ENCODE measurements at regions not wholly inside any gene's neighbourhood (a gene's known extent, or its start where the extent isn't known, plus 50 kb on each side); places are given as distances from the start of the nearest gene placed in this dataset.

DNA sequence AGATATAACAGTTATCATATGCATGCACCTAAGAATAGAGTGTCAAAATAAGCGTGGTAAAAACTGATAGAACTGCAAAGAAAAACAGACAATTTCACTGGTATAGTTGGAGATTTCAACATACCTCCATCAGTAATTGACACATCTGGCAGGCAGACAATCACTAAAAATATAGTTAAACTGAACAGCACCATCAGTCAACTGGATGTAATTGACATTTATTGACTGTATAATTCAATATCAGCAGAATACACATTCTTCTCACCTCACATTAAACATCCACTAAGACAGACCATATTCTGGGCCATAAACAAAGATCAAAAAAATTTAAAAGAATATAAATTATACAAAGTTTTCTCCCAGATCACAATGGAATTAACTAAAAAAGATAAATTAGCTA is 378.5 kb upstream of the RGPD4 start:
- no peaks in the 10 kb centered on the region for H3K9me1 ChIP-seq (ENCODE audit: control insufficient read depth, insufficient read depth, low read length)
- H3K27me3 ChIP-seq (ENCODE audit: control insufficient read depth in 2 of 2, insufficient read depth in 2 of 2, low read length in 2 of 2), result no peaks in the 10 kb centered on the region
- FAIRE-seq (no peak), ATAC-seq (no peak), DNase-seq (ENCODE audit: extremely low read depth in 1 of 4, low spot score in 3 of 4) (no peak)
- no peak overlapping the region for H3K9ac ChIP-seq (ENCODE audit: insufficient read depth in 1 of 2, low read depth in 2 of 2, low read length in 2 of 2)
- in situ Hi-C loops (cut with MboI), result no loop called here
- H3K27ac ChIP-seq (ENCODE audit: extremely low read depth, low read depth, low read length), result no peak overlapping the region
- no peaks in the 10 kb centered on the region for H4K20me1 ChIP-seq (replicated peaks; ENCODE audit: control insufficient read depth, insufficient read depth, low read length)
- BruUV-seq (replicated peaks), result no TSS peak
- CTCF ChIA-PET (ENCODE audit: low intra/inter-chr PET ratio), result no interaction called here
- TF ChIP-seq KAT2B (IDR thresholded peaks at IDR 0.05; ENCODE audit: low read depth, low read length) (no peak), TCF7 (IDR thresholded peaks at IDR 0.05; ENCODE audit: borderline replicate concordance) (no peak), ZBTB8A (IDR thresholded peaks at IDR 0.05; ENCODE audit: partially characterized antibody) (no peak), SNRNP70 (optimal IDR thresholded peaks at IDR 0.05; ENCODE audit: low read depth, low read length) (no peak), USF2 (CRISPR knock-in tag; IDR thresholded peaks at IDR 0.05) (no peak), FIP1L1 (IDR thresholded peaks at IDR 0.05; ENCODE audit: low read depth, low read length, poor library complexity, severe bottlenecking) (no peak), PPARD (CRISPR knock-in tag; IDR thresholded peaks at IDR 0.05) (no peak), ZNF696 (CRISPR knock-in tag; conservative IDR thresholded peaks at IDR 0.05) (no peak)
- TF ChIP-seq, protein P1, sequence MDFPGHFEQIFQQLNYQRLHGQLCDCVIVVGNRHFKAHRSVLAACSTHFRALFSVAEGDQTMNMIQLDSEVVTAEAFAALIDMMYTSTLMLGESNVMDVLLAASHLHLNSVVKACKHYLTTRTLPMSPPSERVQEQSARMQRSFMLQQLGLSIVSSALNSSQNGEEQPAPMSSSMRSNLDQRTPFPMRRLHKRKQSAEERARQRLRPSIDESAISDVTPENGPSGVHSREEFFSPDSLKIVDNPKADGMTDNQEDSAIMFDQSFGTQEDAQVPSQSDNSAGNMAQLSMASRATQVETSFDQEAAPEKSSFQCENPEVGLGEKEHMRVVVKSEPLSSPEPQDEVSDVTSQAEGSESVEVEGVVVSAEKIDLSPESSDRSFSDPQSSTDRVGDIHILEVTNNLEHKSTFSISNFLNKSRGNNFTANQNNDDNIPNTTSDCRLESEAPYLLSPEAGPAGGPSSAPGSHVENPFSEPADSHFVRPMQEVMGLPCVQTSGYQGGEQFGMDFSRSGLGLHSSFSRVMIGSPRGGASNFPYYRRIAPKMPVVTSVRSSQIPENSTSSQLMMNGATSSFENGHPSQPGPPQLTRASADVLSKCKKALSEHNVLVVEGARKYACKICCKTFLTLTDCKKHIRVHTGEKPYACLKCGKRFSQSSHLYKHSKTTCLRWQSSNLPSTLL (IDR thresholded peaks at IDR 0.05), result no peak
- no peaks in the 10 kb centered on the region for H3K79me2 ChIP-seq (ENCODE audit: control insufficient read depth, insufficient read depth, low read length)
- no peaks in the 10 kb centered on the region for H3K9me3 ChIP-seq (replicated peaks; ENCODE audit: control insufficient read depth, insufficient read depth, low read depth, low read length)
- no peaks in the 10 kb centered on the region for H3K36me3 ChIP-seq (ENCODE audit: control insufficient read depth, insufficient read depth, low read length)
- POLR2A ChIA-PET, result no interaction called here
- intact Hi-C loops (cut with micrococcal nuclease), result no loop called here
- H3K4me1 ChIP-seq (replicated peaks in 1 of 2; ENCODE audit: control insufficient read depth in 2 of 2, insufficient read depth in 2 of 2, low read length in 2 of 2), result no peaks in the 10 kb centered on the region
- H3K4me2 ChIP-seq (ENCODE audit: insufficient read depth, low read length), result no peak overlapping the region
- 0% methylated on average over 1 of the region's 1 CpG for WGBS (ENCODE audit: insufficient coverage, low coverage, missing lambda C conversion rate)
- no peak overlapping the region for H2AFZ ChIP-seq (ENCODE audit: low read depth, low read length)
- no peak overlapping the region for H3K4me3 ChIP-seq

Data from K562 (cell line).